ENCODE measurements at regions not wholly inside any gene's neighbourhood (a gene's known extent, or its start where the extent isn't known, plus 50 kb on each side); places are given as distances from the start of the nearest gene placed in this dataset.
"Not testable (repeated sequence)": the region's sequence is repeated elsewhere in the genome, so short reads cannot be mapped to it uniquely, and the experiment has no call there.

- H3K4me3 ChIP-seq (ENCODE audit: low read length) = no peak overlapping the region
- CTCF ChIA-PET = no interaction called here
- H3K4me1 ChIP-seq (ENCODE audit: control insufficient read depth in 2 of 2, insufficient read depth in 2 of 2, low read length in 2 of 2) = no peaks in the 10 kb centered on the region
- Mint-ChIP-seq H3K27ac (no peak overlapping the region), H3K4me1 (no peaks in the 10 kb centered on the region), H3K36me3 (no peaks in the 10 kb centered on the region), H3K4me3 (no peak overlapping the region), H3K27me3 (peaks cover 0 to 5% (median 0%) of the 10 kb centered on the region in 5 donors), H3K9me3 (peaks cover 0 to 1% (median 0%) of the 10 kb centered on the region in 11 donors)
- POLR2A ChIA-PET = no interaction called here
- H3K27ac ChIP-seq (ENCODE audit: low read depth, low read length) = no peak overlapping the region
- ATAC-seq (no peak), DNase-seq (no peak)
- no peaks in the 10 kb centered on the region for H3K27me3 ChIP-seq (ENCODE audit: control insufficient read depth in 2 of 2, insufficient read depth in 2 of 2, low read length in 2 of 2)
- no peaks in the 10 kb centered on the region for H3K36me3 ChIP-seq (ENCODE audit: control insufficient read depth in 2 of 3, insufficient read depth in 3 of 3, low read length in 3 of 3)
- intact Hi-C loops (cut with micrococcal nuclease) = no loop called here
- no peaks in the 10 kb centered on the region for H3K9me3 ChIP-seq (ENCODE audit: control insufficient read depth in 2 of 3, low read length in 3 of 3)
Measured at GRCh38 chr6:78709021-78709420, 158.3 kb upstream of the IRAK1BP1 start.

DNA sequence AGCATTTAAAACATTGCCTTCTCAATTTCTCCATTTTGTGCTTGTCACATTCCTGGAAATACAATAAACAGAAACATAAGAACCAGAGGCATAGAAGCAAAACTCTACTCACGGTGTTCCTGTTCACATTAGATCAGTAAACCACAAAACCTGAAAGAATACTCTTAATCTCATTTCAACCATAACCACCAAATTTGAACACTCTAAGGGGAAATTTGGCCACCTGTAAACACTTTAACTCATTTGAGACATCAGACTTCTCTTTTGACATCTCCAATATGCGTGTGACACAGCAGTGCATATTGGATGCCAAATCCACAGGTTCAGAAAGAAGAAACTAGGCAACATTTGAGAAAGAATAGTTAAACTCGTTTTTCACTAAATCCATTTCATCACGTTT lies 153.8 kb upstream of the IRAK1BP1 start:
- H3K9me3 ChIP-seq (ENCODE audit: control insufficient read depth in 2 of 3, low read length in 3 of 3) = no peaks in the 10 kb centered on the region
- intact Hi-C loops (cut with micrococcal nuclease) = no loop called here
- H3K9me3 Mint-ChIP-seq = peaks cover 0 to 3% (median 0%) of the 10 kb centered on the region in 11 donors
- no peaks in the 10 kb centered on the region for H3K36me3 ChIP-seq (ENCODE audit: control insufficient read depth in 2 of 3, insufficient read depth in 3 of 3, low read length in 3 of 3)
- H3K4me1 Mint-ChIP-seq = no peaks in the 10 kb centered on the region
- no peak overlapping the region for H3K27ac Mint-ChIP-seq
- H3K4me1 ChIP-seq (ENCODE audit: control insufficient read depth in 2 of 2, insufficient read depth in 2 of 2, low read length in 2 of 2) = no peaks in the 10 kb centered on the region
- no peak overlapping the region for H3K27ac ChIP-seq (ENCODE audit: low read depth, low read length)
- DNase-seq (no peak), ATAC-seq (no peak)
- ChIA-PET CTCF (no interaction called here), POLR2A (no interaction called here)
- H3K27me3 ChIP-seq (ENCODE audit: control insufficient read depth in 2 of 2, insufficient read depth in 2 of 2, low read length in 2 of 2) = no peaks in the 10 kb centered on the region
- H3K36me3 Mint-ChIP-seq = no peaks in the 10 kb centered on the region
- H3K4me3 Mint-ChIP-seq = no peak overlapping the region
- H3K27me3 Mint-ChIP-seq = no peaks in the 10 kb centered on the region
- no peak overlapping the region for H3K4me3 ChIP-seq (ENCODE audit: low read length)

DNA sequence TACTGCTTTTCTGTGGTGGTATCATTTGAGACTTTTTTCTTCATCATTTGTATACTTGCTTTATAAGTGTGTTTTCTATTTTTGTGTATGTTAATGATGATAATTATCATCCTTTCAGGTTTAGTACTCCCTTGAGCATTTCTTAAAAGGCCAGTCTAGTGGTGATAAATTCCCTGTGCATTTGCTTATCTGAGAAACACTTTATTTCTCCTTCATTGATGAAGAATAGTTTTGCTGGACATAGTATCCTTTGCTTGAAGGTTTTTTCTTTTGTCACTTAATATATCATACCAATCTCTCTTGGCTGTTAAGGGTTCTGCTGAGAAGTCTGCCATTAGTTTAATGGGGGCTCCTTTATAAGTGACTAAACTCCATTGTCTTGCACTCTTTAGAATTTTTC lies 123.2 kb upstream of the IRAK1BP1 start:
- no peaks in the 10 kb centered on the region for H3K27me3 ChIP-seq (ENCODE audit: control insufficient read depth in 2 of 2, insufficient read depth in 2 of 2, low read length in 2 of 2)
- H3K27ac Mint-ChIP-seq = no peak overlapping the region
- H3K36me3 Mint-ChIP-seq = peaks cover 0 to 4% (median 0%) of the 10 kb centered on the region in 5 donors
- intact Hi-C loops (cut with micrococcal nuclease) = no loop called here
- peaks cover 7 to 67% (median 30%) of the 10 kb centered on the region in 11 donors for H3K9me3 Mint-ChIP-seq
- H3K4me3 ChIP-seq (ENCODE audit: low read length) = no peak overlapping the region
- no peaks in the 10 kb centered on the region for H3K4me1 Mint-ChIP-seq
- peaks cover 0 to 25% (median 7%) of the 10 kb centered on the region in 3 experiments for H3K9me3 ChIP-seq (ENCODE audit: control insufficient read depth in 2 of 3, low read length in 3 of 3)
- no peaks in the 10 kb centered on the region for H3K36me3 ChIP-seq (ENCODE audit: control insufficient read depth in 2 of 3, insufficient read depth in 3 of 3, low read length in 3 of 3)
- no peak overlapping the region for H3K27ac ChIP-seq (ENCODE audit: low read depth, low read length)
- ATAC-seq = no peak
- ChIA-PET CTCF (no interaction called here), POLR2A (no interaction called here)
- H3K4me3 Mint-ChIP-seq = no peak overlapping the region
- DNase-seq = no peak
- no peaks in the 10 kb centered on the region for H3K27me3 Mint-ChIP-seq
- no peaks in the 10 kb centered on the region for H3K4me1 ChIP-seq (ENCODE audit: control insufficient read depth in 2 of 2, insufficient read depth in 2 of 2, low read length in 2 of 2)

GRCh38 chr6:78746457-78746856 lies 120.9 kb upstream of the IRAK1BP1 start:
- POLR2A ChIA-PET = no interaction called here
- Histone ChIP-seq H3K36me3 (ENCODE audit: control insufficient read depth in 2 of 3, insufficient read depth in 3 of 3, low read length in 3 of 3) (no peaks in the 10 kb centered on the region), H3K27ac (ENCODE audit: low read depth, low read length) (no peak overlapping the region), H3K27me3 (ENCODE audit: control insufficient read depth in 2 of 2, insufficient read depth in 2 of 2, low read length in 2 of 2) (no peaks in the 10 kb centered on the region), H3K4me1 (ENCODE audit: control insufficient read depth in 2 of 2, insufficient read depth in 2 of 2, low read length in 2 of 2) (no peaks in the 10 kb centered on the region), H3K9me3 (ENCODE audit: control insufficient read depth in 2 of 3, low read length in 3 of 3) (peaks cover 0 to 25% (median 7%) of the 10 kb centered on the region in 3 experiments), H3K4me3 (ENCODE audit: low read length) (no peak overlapping the region)
- intact Hi-C loops (cut with micrococcal nuclease) = no loop called here
- CTCF ChIA-PET = no interaction called here
- Mint-ChIP-seq H3K27me3 (no peaks in the 10 kb centered on the region), H3K4me3 (no peak overlapping the region), H3K4me1 (no peaks in the 10 kb centered on the region), H3K9me3 (peaks cover 6 to 58% (median 29%) of the 10 kb centered on the region in 11 donors), H3K36me3 (no peaks in the 10 kb centered on the region), H3K27ac (no peak overlapping the region)
- DNase-seq (no peak), ATAC-seq (no peak)

DNA sequence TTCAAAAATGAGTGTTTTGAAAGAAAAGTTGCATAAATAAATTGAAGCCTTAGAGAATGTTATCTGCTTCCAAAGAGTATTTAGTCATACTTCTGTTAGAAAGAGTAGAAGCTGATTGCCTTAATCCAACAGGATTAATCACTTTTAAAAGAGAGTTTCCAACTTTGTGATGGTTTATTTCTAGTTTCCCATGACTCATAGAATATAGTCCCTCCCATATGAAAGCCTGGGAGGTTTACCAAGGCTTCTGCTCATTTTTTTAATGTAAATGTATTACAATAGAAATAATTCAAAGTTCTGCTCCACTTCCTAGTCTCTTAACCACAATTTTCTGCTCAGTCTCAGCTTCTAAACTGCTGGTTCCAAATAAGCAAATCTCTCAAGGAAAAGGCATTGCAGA lies 118.0 kb upstream of the IRAK1BP1 start:
- Histone ChIP-seq H3K27me3 (ENCODE audit: control insufficient read depth in 2 of 2, insufficient read depth in 2 of 2, low read length in 2 of 2) (no peaks in the 10 kb centered on the region), H3K4me1 (ENCODE audit: control insufficient read depth in 2 of 2, insufficient read depth in 2 of 2, low read length in 2 of 2) (no peaks in the 10 kb centered on the region), H3K36me3 (ENCODE audit: control insufficient read depth in 2 of 3, insufficient read depth in 3 of 3, low read length in 3 of 3) (no peaks in the 10 kb centered on the region), H3K4me3 (ENCODE audit: low read length) (no peak overlapping the region), H3K27ac (ENCODE audit: low read depth, low read length) (no peak overlapping the region), H3K9me3 (ENCODE audit: control insufficient read depth in 2 of 3, low read length in 3 of 3) (peaks cover 0 to 20% (median 2%) of the 10 kb centered on the region in 3 experiments)
- H3K27me3 Mint-ChIP-seq = peaks cover 0 to 15% (median 0%) of the 10 kb centered on the region in 5 donors
- ATAC-seq (no peak), DNase-seq (no peak)
- H3K4me3 Mint-ChIP-seq = no peak overlapping the region
- H3K27ac Mint-ChIP-seq = no peak overlapping the region
- POLR2A ChIA-PET = no interaction called here
- no peaks in the 10 kb centered on the region for H3K36me3 Mint-ChIP-seq
- H3K4me1 Mint-ChIP-seq = no peaks in the 10 kb centered on the region
- peaks cover 3 to 38% (median 24%) of the 10 kb centered on the region in 11 donors for H3K9me3 Mint-ChIP-seq
- CTCF ChIA-PET = no interaction called here
- intact Hi-C loops (cut with micrococcal nuclease) = no loop called here

DNA sequence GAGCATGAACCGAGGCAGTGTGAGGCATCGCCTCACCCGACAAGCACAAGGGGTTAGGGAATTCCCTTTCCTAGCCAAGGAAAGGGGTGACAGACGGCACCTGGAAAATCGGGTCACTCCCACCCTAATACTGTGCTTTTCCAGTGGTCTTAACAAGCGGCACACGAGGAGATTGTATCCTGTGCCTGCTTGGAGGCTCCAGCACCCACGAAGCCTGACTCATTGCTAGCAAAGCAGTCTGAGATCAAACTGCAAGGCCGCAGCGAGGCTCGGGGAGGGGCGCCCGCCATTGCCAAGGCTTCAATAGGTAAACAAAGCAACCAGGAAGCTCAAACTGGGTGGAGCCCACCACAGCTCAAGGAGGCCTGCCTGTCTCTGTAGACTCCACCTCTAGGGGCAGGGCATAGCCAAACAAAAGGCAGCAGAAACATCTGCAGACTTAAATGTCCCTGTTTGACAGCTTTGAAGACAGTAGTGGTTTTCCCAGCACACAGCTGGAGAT lies 109.0 kb upstream of the IRAK1BP1 start:
- H3K36me3 ChIP-seq (ENCODE audit: control insufficient read depth in 2 of 3, insufficient read depth in 3 of 3, low read length in 3 of 3); CTCF ChIA-PET; POLR2A ChIA-PET; H3K9me3 ChIP-seq (ENCODE audit: control insufficient read depth in 2 of 3, low read length in 3 of 3); H3K27ac Mint-ChIP-seq; H3K4me3 ChIP-seq (ENCODE audit: low read length); H3K27ac ChIP-seq (ENCODE audit: low read depth, low read length); H3K27me3 ChIP-seq (ENCODE audit: control insufficient read depth in 2 of 2, insufficient read depth in 2 of 2, low read length in 2 of 2); DNase-seq; H3K4me3 Mint-ChIP-seq; H3K4me1 ChIP-seq (ENCODE audit: control insufficient read depth in 2 of 2, insufficient read depth in 2 of 2, low read length in 2 of 2); H3K36me3 Mint-ChIP-seq; ATAC-seq; H3K4me1 Mint-ChIP-seq; intact Hi-C loops (cut with micrococcal nuclease): not testable (repeated sequence)
- H3K27me3 Mint-ChIP-seq = peaks cover 0 to 12% (median 0%) of the 10 kb centered on the region in 5 donors
- peaks cover 0 to 29% (median 10%) of the 10 kb centered on the region in 11 donors for H3K9me3 Mint-ChIP-seq

- no peaks in the 10 kb centered on the region for H3K27me3 ChIP-seq (ENCODE audit: control insufficient read depth in 2 of 2, insufficient read depth in 2 of 2, low read length in 2 of 2)
- peaks cover 0 to 14% (median 5%) of the 10 kb centered on the region in 5 donors for H3K27me3 Mint-ChIP-seq
- H3K27ac Mint-ChIP-seq = no peak overlapping the region
- no peak for DNase-seq
- no peaks in the 10 kb centered on the region for H3K36me3 ChIP-seq (ENCODE audit: control insufficient read depth in 2 of 3, insufficient read depth in 3 of 3, low read length in 3 of 3)
- intact Hi-C loops (cut with micrococcal nuclease) = no loop called here
- POLR2A ChIA-PET = no interaction called here
- H3K9me3 ChIP-seq (ENCODE audit: control insufficient read depth in 2 of 3, low read length in 3 of 3) = no peaks in the 10 kb centered on the region
- no peak overlapping the region for H3K4me3 Mint-ChIP-seq
- H3K4me1 Mint-ChIP-seq = no peaks in the 10 kb centered on the region
- no peaks in the 10 kb centered on the region for H3K4me1 ChIP-seq (ENCODE audit: control insufficient read depth in 2 of 2, insufficient read depth in 2 of 2, low read length in 2 of 2)
- no peak overlapping the region for H3K4me3 ChIP-seq (ENCODE audit: low read length)
- H3K36me3 Mint-ChIP-seq = no peaks in the 10 kb centered on the region
- ATAC-seq = no peak
- no peak overlapping the region for H3K27ac ChIP-seq (ENCODE audit: low read depth, low read length)
- peaks cover 0 to 19% (median 4%) of the 10 kb centered on the region in 11 donors for H3K9me3 Mint-ChIP-seq
- CTCF ChIA-PET = no interaction called here
Measured at GRCh38 chr6:78768271-78768670, 99.1 kb upstream of the IRAK1BP1 start.

Data from naive thymus-derived CD4-positive, alpha-beta T cell (primary cell).